Gastrocnemius medialis (tissue), 4 donors: ENCODE measurements at regions not wholly inside any gene's neighbourhood (a gene's known extent, or its start where the extent isn't known, plus 50 kb on each side); places are given as distances from the start of the nearest gene placed in this dataset.

Experiments used
- POLR2A ChIP-seq, 2 donors: fragments of 450-650 bp; IDR thresholded peaks; one replicate each; pipeline ENCODE4 v1.6.1; 2017; ENCODE audit warnings: antibody characterized with exemption in 2 of 2, mild to moderate bottlenecking in 2 of 2, moderate library complexity in 2 of 2
- TF ChIP-seq, protein P1 (sequence below), 5 experiments: fragments of 450-650 bp in 3 of 5; fragments of 200-600 bp in 2 of 5; sonication (generic) in 2 of 5; IDR thresholded peaks in 4 of 5; conservative IDR thresholded peaks in 1 of 5; 1 replicate in 4 of 5; 2 replicates in 1 of 5; pipeline ENCODE4 v1.5.1; 2016 to 2019; ENCODE audit warnings: antibody characterized with exemption in 5 of 5, mild to moderate bottlenecking in 3 of 5, moderate library complexity in 3 of 5

DNA sequence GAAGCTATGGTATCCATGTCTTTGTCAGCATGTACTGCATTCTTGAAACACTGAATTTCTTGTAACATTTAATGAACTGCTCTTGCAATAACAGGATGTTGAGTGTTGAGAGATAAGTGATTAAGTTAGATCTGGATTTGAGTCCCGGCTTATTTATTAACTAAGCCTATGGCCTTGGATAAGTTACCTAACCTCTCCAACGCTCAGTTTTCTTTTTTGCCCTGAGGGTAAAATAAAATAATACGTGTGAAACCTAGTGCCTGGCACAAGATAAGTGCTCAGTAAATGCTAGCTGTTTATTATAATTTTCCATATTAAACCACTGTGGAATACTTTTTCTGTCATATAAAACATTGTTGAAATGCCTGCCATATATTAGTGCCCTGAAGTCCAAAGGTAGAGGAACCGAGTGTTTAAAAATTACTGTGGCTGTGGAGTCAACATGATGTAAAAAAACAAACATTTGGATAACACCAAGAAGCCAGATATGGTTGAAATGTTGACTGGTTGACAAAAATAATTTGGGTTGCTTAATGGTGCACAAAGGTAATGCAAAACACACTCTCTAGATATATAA, 58.6 kb upstream of the ALB start:
- TF ChIP-seq POLR2A (IDR thresholded peaks at IDR 0.05) = no peak
- TF ChIP-seq, protein P1, sequence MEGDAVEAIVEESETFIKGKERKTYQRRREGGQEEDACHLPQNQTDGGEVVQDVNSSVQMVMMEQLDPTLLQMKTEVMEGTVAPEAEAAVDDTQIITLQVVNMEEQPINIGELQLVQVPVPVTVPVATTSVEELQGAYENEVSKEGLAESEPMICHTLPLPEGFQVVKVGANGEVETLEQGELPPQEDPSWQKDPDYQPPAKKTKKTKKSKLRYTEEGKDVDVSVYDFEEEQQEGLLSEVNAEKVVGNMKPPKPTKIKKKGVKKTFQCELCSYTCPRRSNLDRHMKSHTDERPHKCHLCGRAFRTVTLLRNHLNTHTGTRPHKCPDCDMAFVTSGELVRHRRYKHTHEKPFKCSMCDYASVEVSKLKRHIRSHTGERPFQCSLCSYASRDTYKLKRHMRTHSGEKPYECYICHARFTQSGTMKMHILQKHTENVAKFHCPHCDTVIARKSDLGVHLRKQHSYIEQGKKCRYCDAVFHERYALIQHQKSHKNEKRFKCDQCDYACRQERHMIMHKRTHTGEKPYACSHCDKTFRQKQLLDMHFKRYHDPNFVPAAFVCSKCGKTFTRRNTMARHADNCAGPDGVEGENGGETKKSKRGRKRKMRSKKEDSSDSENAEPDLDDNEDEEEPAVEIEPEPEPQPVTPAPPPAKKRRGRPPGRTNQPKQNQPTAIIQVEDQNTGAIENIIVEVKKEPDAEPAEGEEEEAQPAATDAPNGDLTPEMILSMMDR (IDR thresholded peaks at IDR 0.05 in 4 of 5, conservative IDR thresholded peaks at IDR 0.05 in 1 of 5) = no peak
